C4-2B (cell line): ENCODE measurements at regions not wholly inside any gene's neighbourhood (a gene's known extent, or its start where the extent isn't known, plus 50 kb on each side); places are given as distances from the start of the nearest gene placed in this dataset.

Experiments used
- CTCF ChIP-seq: fragments of 450-650 bp; conservative IDR thresholded peaks from 2 replicates; pipeline ENCODE4 v1.5.1; 2017; ENCODE audit warnings: mild to moderate bottlenecking
- ZFX ChIP-seq: fragments of 450-650 bp; IDR thresholded peaks from 2 replicates; pipeline ENCODE4 v1.6.1; 2017

- TF ChIP-seq CTCF: no peak
- no peak for TF ChIP-seq ZFX
These were observed 321.4 kb downstream of the CYP26B1 start for GRCh38 chr2:71826299-71826698.
